ENCODE measurements at regions not wholly inside any gene's neighbourhood (a gene's known extent, or its start where the extent isn't known, plus 50 kb on each side); places are given as distances from the start of the nearest gene placed in this dataset.
A peak's percentile ranks its signal among the peaks of the same experiment; 100 is the strongest.

DNA sequence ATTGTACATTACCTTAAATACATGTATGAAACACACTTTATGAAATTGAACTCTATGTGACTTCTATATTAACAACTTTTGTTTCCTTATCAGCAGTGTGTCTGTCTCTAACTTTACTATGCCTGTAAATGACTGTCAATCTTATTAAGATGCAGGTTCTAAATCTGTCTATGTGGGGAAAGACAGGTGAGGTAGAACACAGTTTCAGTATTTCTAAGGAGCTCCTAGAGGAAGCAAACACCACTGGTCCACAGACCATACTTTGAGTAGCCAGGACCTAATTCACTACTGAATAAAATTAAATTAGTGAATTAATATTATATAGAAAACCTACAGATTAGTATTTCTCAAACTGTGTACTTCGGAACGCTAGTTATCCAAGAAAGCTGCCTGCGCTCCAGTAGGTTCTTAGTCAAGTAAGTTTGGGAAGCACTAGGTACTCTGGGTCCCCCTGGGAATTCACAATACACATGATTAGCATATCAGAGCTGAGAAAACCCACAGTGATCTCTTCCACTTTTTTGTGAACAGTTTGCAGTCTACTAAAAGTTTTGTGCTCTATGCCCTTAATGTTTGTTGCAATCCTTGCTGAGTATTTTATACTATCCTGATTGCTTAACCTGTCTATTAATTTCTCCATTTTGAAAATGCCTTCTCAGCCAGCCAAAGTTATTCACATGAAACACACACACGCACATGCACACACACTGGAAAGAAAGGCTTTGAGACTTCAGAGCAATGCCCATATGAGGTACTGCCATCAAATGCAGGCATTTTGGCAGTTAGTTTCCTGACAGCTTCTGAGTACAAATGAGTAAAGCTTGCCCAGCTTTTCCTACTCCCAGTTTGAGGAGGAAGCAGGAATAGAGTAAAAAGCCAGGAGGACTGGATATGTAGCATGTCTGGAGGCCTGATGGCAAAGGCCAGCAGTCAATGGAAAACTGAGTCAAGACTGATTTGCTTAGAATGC, 133.6 kb upstream of the CPEB2 start:
- no peaks in the 10 kb centered on the region for H3K9me3 Mint-ChIP-seq
- no peaks in the 10 kb centered on the region for H3K27me3 ChIP-seq (ENCODE audit: control insufficient read depth, insufficient read depth, low read length)
- no peaks in the 10 kb centered on the region for H3K36me3 ChIP-seq (ENCODE audit: control insufficient read depth, insufficient read depth, low read length)
- no peaks in the 10 kb centered on the region for H3K9me3 ChIP-seq (ENCODE audit: control insufficient read depth, insufficient read depth, low read length)
- no peak overlapping the region for H3K4me3 ChIP-seq (ENCODE audit: low read length)
- H3K27ac ChIP-seq (ENCODE audit: low read length): no peak overlapping the region
- H3K36me3 Mint-ChIP-seq: no peaks in the 10 kb centered on the region
- no peak overlapping the region for H3K4me3 Mint-ChIP-seq
- peaks cover 0 to 4% of the 10 kb centered on the region in 2 donors for H3K27me3 Mint-ChIP-seq (ENCODE audit: low read depth in 2 of 2)
- no peak overlapping the region for H3K27ac Mint-ChIP-seq
- no peak for DNase-seq
- H3K4me1 ChIP-seq (ENCODE audit: control insufficient read depth, insufficient read depth, low read length): no peaks in the 10 kb centered on the region
- intact Hi-C loops (cut with micrococcal nuclease): no loop called here
- H3K4me1 Mint-ChIP-seq: peaks cover 10 to 26% of the 10 kb centered on the region in 2 donors
- no peak for ATAC-seq
- TF ChIP-seq, protein P1, sequence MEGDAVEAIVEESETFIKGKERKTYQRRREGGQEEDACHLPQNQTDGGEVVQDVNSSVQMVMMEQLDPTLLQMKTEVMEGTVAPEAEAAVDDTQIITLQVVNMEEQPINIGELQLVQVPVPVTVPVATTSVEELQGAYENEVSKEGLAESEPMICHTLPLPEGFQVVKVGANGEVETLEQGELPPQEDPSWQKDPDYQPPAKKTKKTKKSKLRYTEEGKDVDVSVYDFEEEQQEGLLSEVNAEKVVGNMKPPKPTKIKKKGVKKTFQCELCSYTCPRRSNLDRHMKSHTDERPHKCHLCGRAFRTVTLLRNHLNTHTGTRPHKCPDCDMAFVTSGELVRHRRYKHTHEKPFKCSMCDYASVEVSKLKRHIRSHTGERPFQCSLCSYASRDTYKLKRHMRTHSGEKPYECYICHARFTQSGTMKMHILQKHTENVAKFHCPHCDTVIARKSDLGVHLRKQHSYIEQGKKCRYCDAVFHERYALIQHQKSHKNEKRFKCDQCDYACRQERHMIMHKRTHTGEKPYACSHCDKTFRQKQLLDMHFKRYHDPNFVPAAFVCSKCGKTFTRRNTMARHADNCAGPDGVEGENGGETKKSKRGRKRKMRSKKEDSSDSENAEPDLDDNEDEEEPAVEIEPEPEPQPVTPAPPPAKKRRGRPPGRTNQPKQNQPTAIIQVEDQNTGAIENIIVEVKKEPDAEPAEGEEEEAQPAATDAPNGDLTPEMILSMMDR (IDR thresholded peaks at IDR 0.05): no peak
- 91% methylated on average over 4 of the region's 4 CpGs for WGBS (ENCODE audit: insufficient coverage)

DNA sequence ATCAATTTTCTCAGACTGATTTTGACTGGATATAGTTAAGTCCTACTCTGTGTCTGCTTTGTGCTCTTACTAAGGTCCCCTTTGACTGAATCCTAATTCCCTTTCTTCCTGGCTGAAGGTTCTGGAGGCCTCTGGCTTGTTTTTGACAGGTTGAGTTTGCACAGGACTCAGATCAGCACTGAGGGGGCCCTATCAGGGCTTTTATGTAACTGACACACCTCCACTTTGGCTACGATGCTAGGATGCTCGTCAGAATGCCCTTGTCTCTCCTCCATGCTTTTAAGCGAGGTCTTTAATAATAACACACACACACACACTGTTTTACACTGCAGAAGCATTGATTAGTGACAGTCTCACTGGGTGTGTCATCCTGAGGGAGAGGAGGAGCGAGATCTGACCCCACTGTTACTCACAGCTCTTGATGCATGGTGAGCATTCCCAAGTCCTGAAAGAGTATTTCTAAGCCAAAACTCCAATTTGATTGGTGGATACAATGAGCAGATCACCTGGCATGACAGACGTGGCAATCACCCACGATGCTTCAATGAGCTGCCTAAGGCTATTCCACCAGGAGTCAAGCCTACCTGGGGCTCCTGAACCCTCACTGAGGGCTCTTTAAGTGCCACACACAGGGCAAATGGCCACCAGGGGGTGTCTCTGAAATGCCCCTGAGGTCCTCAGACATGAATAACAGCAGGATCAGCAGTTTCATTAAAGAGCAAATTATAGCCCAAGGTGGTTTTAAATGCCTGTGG, 130.4 kb upstream of the CPEB2 start:
- Histone ChIP-seq H3K27me3 (ENCODE audit: control insufficient read depth, insufficient read depth, low read length) (no peaks in the 10 kb centered on the region), H3K9me3 (ENCODE audit: control insufficient read depth, insufficient read depth, low read length) (no peaks in the 10 kb centered on the region), H3K4me3 (ENCODE audit: low read length) (no peak overlapping the region), H3K36me3 (ENCODE audit: control insufficient read depth, insufficient read depth, low read length) (no peaks in the 10 kb centered on the region), H3K27ac (ENCODE audit: low read length) (no peak overlapping the region), H3K4me1 (ENCODE audit: control insufficient read depth, insufficient read depth, low read length) (peaks cover 19% of the 10 kb centered on the region)
- Mint-ChIP-seq H3K36me3 (no peaks in the 10 kb centered on the region), H3K4me3 (no peak overlapping the region), H3K27ac (no peak overlapping the region), H3K4me1 (peaks cover 39 to 43% of the 10 kb centered on the region in 2 donors), H3K27me3 (ENCODE audit: low read depth in 2 of 2) (no peaks in the 10 kb centered on the region), H3K9me3 (peaks cover 0 to 2% of the 10 kb centered on the region in 2 donors)
- 81% methylated on average over 5 of the region's 6 CpGs for WGBS (ENCODE audit: insufficient coverage)
- ATAC-seq (peak in 2 of 3 donors; percentile 46 to 54), DNase-seq (peak in 1 of 2 donors; percentile 54)
- TF ChIP-seq, protein P1 (IDR thresholded peaks at IDR 0.05): peak; percentile 35
- intact Hi-C loops (cut with micrococcal nuclease): loop anchor here (2.0 kb wide), 1 partner anchor 129 kb away; no protein-coding TSS in a partner anchor

DNA sequence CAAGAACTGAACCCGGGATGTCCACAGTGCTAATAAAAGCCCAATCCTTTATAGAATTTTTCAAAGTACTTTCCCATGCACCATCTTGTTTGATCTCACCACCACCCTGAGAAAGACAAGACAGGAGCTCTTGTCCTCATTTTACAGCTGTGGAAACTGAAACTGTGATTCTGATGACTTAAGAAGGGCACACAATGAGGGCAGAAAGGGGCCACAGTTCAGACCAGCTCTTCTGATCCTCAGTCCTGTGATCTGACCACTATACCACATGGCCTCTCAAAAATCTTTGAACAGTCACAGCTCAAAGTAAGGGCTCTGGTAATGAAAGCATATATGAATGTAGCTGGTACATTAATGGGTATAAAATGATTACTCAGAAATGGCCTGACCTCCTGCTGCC, 127.3 kb upstream of the CPEB2 start:
- TF ChIP-seq, protein P1 (IDR thresholded peaks at IDR 0.05): no peak
- H3K4me1 ChIP-seq (ENCODE audit: control insufficient read depth, insufficient read depth, low read length): peaks cover 36% of the 10 kb centered on the region
- H3K4me3 Mint-ChIP-seq: peak overlapping the region; percentile 79
- no peak overlapping the region for H3K4me3 ChIP-seq (ENCODE audit: low read length)
- no peaks in the 10 kb centered on the region for H3K27me3 ChIP-seq (ENCODE audit: control insufficient read depth, insufficient read depth, low read length)
- H3K36me3 Mint-ChIP-seq: no peaks in the 10 kb centered on the region
- peaks cover 0 to 2% of the 10 kb centered on the region in 2 donors for H3K9me3 Mint-ChIP-seq
- peaks cover 64 to 65% of the 10 kb centered on the region in 2 donors for H3K4me1 Mint-ChIP-seq
- H3K9me3 ChIP-seq (ENCODE audit: control insufficient read depth, insufficient read depth, low read length): no peaks in the 10 kb centered on the region
- ATAC-seq (peak; percentile 34 to 62 (median 41)), DNase-seq (no peak)
- peak overlapping the region; percentile 89 to 92 for H3K27ac Mint-ChIP-seq
- intact Hi-C loops (cut with micrococcal nuclease): no loop called here
- H3K36me3 ChIP-seq (ENCODE audit: control insufficient read depth, insufficient read depth, low read length): no peaks in the 10 kb centered on the region
- WGBS (ENCODE audit: insufficient coverage): 54% methylated on average over 1 of the region's 1 CpG
- peak overlapping the region; percentile 39 for H3K27ac ChIP-seq (ENCODE audit: low read length)
- H3K27me3 Mint-ChIP-seq (ENCODE audit: low read depth in 2 of 2): no peaks in the 10 kb centered on the region

All from natural killer cell (primary cell).